ENCODE measurements at regions not wholly inside any gene's neighbourhood (a gene's known extent, or its start where the extent isn't known, plus 50 kb on each side); places are given as distances from the start of the nearest gene placed in this dataset.
A peak's percentile ranks its signal among the peaks of the same experiment; 100 is the strongest.

DNA sequence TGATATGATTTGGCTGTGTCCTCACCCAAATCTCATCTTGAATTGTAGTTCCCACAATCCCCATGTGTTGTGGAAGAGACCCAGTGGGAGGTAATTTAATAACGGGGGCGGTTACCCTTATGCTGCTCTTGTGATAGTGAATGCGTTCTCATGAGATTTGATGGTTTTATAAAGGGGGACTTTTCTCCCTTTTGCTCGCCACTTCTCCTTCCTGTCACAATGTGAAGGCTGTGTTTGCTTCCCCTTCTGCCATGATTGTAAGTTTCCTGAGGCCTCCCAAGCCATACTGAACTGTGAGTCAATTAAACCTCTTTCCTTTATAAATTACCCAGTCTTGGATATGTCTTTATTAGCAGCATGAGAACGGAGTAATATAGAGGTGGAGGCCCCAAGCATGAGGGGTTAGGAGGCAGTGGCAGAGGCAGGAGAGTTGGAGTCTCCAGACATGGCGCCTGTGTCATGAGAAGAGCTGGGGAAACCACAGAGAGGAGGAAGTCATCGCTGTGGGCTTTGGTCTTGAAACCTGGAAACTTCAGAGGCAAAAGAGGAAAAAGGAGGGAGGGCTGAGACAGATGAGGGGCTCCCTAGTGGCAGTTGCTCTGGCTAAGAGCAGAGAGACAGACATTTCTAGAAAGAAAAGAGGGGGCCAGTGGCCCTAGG is 107.8 kb upstream of the VEPH1 start:
- Histone ChIP-seq H3K36me3 (no peaks in the 10 kb centered on the region), H3K4me1 (replicated peaks) (no peaks in the 10 kb centered on the region), H3K27me3 (replicated peaks; ENCODE audit: insufficient read depth) (no peaks in the 10 kb centered on the region), H3K4me3 (no peak overlapping the region), H3K9me3 (no peaks in the 10 kb centered on the region), H3K27ac (no peak overlapping the region)
- intact Hi-C loops (cut with DNase I), result no loop called here
- 90% methylated on average over 7 of the region's 7 CpGs for WGBS
- no peak for DNase-seq (ENCODE audit: low spot score)
- no peak for TF ChIP-seq POLR2AphosphoS5 (IDR thresholded peaks at IDR 0.05)
- TF ChIP-seq POLR2A (IDR thresholded peaks at IDR 0.05), result no peak
- TF ChIP-seq, protein P1, sequence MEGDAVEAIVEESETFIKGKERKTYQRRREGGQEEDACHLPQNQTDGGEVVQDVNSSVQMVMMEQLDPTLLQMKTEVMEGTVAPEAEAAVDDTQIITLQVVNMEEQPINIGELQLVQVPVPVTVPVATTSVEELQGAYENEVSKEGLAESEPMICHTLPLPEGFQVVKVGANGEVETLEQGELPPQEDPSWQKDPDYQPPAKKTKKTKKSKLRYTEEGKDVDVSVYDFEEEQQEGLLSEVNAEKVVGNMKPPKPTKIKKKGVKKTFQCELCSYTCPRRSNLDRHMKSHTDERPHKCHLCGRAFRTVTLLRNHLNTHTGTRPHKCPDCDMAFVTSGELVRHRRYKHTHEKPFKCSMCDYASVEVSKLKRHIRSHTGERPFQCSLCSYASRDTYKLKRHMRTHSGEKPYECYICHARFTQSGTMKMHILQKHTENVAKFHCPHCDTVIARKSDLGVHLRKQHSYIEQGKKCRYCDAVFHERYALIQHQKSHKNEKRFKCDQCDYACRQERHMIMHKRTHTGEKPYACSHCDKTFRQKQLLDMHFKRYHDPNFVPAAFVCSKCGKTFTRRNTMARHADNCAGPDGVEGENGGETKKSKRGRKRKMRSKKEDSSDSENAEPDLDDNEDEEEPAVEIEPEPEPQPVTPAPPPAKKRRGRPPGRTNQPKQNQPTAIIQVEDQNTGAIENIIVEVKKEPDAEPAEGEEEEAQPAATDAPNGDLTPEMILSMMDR (IDR thresholded peaks at IDR 0.05), result no peak

DNA sequence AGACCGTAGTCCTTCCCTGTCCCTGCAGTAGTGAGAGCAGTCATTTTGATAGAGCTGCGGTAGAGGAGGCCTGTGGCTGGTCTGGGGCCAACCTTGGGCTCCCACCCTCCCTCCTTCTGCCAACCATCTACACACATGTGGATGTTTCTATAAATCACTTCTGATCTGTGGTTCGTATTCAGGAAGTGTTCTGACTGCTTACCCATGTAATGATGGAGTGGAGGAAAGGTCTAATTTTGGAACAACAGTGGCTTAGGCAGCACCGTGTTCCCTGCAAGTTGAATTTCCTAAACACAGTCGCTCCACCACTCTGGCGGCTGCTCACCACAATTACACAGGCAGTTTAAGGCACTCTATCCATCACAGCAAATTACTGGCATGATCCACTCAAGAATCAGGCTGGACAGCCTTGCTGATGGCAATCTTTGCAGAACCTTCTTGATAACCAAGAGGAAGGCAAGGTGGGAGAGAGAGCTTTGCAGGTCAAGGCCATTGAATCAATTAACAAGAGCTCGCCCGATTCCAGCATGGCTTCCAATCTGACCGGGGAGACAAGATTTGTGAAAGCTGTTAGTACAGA is 104.7 kb upstream of the VEPH1 start:
- TF ChIP-seq POLR2A (IDR thresholded peaks at IDR 0.05) (no peak), POLR2AphosphoS5 (IDR thresholded peaks at IDR 0.05) (no peak)
- TF ChIP-seq, protein P1 (IDR thresholded peaks at IDR 0.05), result no peak
- intact Hi-C loops (cut with DNase I), result no loop called here
- DNase-seq (ENCODE audit: low spot score), result no peak

DNA sequence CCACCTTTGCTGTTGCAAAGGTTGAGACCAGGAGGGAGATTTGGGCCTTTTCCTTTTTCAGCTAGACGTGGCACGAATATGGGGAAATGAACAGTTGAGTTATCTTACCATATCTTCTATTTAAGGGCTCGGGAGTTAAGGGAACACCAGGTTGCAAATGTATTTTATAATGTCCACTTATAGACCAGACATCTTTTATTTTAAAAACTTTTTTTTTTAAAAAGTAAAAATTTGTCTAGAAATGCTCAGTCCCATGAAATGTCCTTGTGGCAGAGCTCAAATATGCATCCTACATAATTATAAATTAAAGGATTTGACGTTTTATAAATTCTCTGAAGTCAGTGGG is 103.6 kb upstream of the VEPH1 start:
- intact Hi-C loops (cut with DNase I), result no loop called here
- H3K36me3 ChIP-seq, result no peaks in the 10 kb centered on the region
- DNase-seq (ENCODE audit: low spot score), result no peak
- H3K27me3 ChIP-seq (replicated peaks; ENCODE audit: insufficient read depth), result no peaks in the 10 kb centered on the region
- no peak for TF ChIP-seq POLR2A (IDR thresholded peaks at IDR 0.05)
- TF ChIP-seq POLR2AphosphoS5 (IDR thresholded peaks at IDR 0.05), result no peak
- TF ChIP-seq, protein P1 (IDR thresholded peaks at IDR 0.05), result no peak
- no peak overlapping the region for H3K4me3 ChIP-seq
- 58% methylated on average over 4 of the region's 4 CpGs for WGBS
- H3K9me3 ChIP-seq, result no peaks in the 10 kb centered on the region
- no peaks in the 10 kb centered on the region for H3K4me1 ChIP-seq (replicated peaks)
- no peak overlapping the region for H3K27ac ChIP-seq

More for the DNA sequence above, 104.7 kb upstream of the VEPH1 start:
- no peaks in the 10 kb centered on the region for H3K27me3 ChIP-seq (replicated peaks; ENCODE audit: insufficient read depth)
- H3K4me1 ChIP-seq (replicated peaks), result no peaks in the 10 kb centered on the region
- no peaks in the 10 kb centered on the region for H3K36me3 ChIP-seq
- H3K9me3 ChIP-seq, result no peaks in the 10 kb centered on the region
- WGBS, result 74% methylated on average over 9 of the region's 9 CpGs
- H3K27ac ChIP-seq, result no peak overlapping the region
- H3K4me3 ChIP-seq, result no peak overlapping the region

GRCh38 chr3:157606011-157606851 is 103.0 kb upstream of the VEPH1 start:
- Histone ChIP-seq H3K27ac (no peak overlapping the region), H3K9me3 (no peaks in the 10 kb centered on the region), H3K36me3 (no peaks in the 10 kb centered on the region), H3K4me3 (no peak overlapping the region), H3K4me1 (replicated peaks) (no peaks in the 10 kb centered on the region), H3K27me3 (replicated peaks; ENCODE audit: insufficient read depth) (no peaks in the 10 kb centered on the region)
- intact Hi-C loops (cut with DNase I), result no loop called here
- TF ChIP-seq, protein P1 (IDR thresholded peaks at IDR 0.05), result peak in 2 of 4 experiments; percentile 31 to 46
- TF ChIP-seq POLR2AphosphoS5 (IDR thresholded peaks at IDR 0.05), result no peak
- DNase-seq (ENCODE audit: low spot score), result peak; percentile 10
- 46% methylated on average over 11 of the region's 11 CpGs for WGBS

All from prostate gland (tissue), 2 donors.